WI38 (cell line): ENCODE measurements at regions not wholly inside any gene's neighbourhood (a gene's known extent, or its start where the extent isn't known, plus 50 kb on each side); places are given as distances from the start of the nearest gene placed in this dataset.

Experiments
- H3K4me3 ChIP-seq: 2 replicates; pipeline ENCODE4 v1.5.1; 2011; ENCODE audit warnings: low read depth, mild to moderate bottlenecking, control low read depth, low read length
- CTCF ChIP-seq: IDR thresholded peaks from 2 replicates; pipeline ENCODE4 v1.5.1; 2012; ENCODE audit warnings: low read depth, mild to moderate bottlenecking, control low read depth, low read length

- H3K4me3 ChIP-seq, result no peak overlapping the region
- no peak for TF ChIP-seq CTCF
Observed at GRCh38 chr22:47448231-47449223, 686.1 kb downstream of the TBC1D22A start.

- no peak for TF ChIP-seq CTCF
- no peak overlapping the region for H3K4me3 ChIP-seq
Observed at GRCh38 chr22:47446821-47447810, 684.7 kb downstream of the TBC1D22A start.

- H3K4me3 ChIP-seq, result no peak overlapping the region
- no peak for TF ChIP-seq CTCF
Observed at GRCh38 chr22:47446331-47446730, 683.9 kb downstream of the TBC1D22A start.

GRCh38 chr22:47445716-47446290 is 683.4 kb downstream of the TBC1D22A start:
- TF ChIP-seq CTCF, result no peak
- no peak overlapping the region for H3K4me3 ChIP-seq

GRCh38 chr22:47445212-47445611 is 682.8 kb downstream of the TBC1D22A start:
- H3K4me3 ChIP-seq, result no peak overlapping the region
- TF ChIP-seq CTCF, result no peak

- no peak overlapping the region for H3K4me3 ChIP-seq
- no peak for TF ChIP-seq CTCF
Observed at GRCh38 chr22:47444746-47445065, 682.3 kb downstream of the TBC1D22A start.
